H9 (cell line): ENCODE measurements at regions not wholly inside any gene's neighbourhood (a gene's known extent, or its start where the extent isn't known, plus 50 kb on each side); places are given as distances from the start of the nearest gene placed in this dataset.
A peak's percentile ranks its signal among the peaks of the same experiment; 100 is the strongest.

Source experiments
- DNase-seq: peaks from one replicate; pipeline ENCODE4 v3.0.0-alpha.2; 2017
- H2AFZ ChIP-seq: one replicate; pipeline ENCODE4 v1.6.1; 2013; ENCODE audit warnings: mild to moderate bottlenecking, low read length, control low read depth, moderate library complexity
- H2AK5ac ChIP-seq: 2 replicates; pipeline ENCODE4 v1.6.1; 2013; ENCODE audit warnings: low read length, control low read depth, mixed read lengths; ENCODE audit not compliant: insufficient read length
- H2BK120ac ChIP-seq: one replicate; pipeline ENCODE4 v1.6.1; 2013; ENCODE audit warnings: low read depth, mild to moderate bottlenecking, low read length, control low read depth, inconsistent platforms; ENCODE audit not compliant: poor library complexity, severe bottlenecking
- H2BK12ac ChIP-seq: 2 replicates; pipeline ENCODE4 v1.6.1; 2013; ENCODE audit warnings: low read length, control low read depth, mixed read lengths, low read depth; ENCODE audit not compliant: insufficient read length
- H2BK15ac ChIP-seq: 2 replicates; pipeline ENCODE4 v1.6.1; 2013; ENCODE audit warnings: low read depth, low read length, control low read depth
- H2BK20ac ChIP-seq: one replicate; pipeline ENCODE4 v1.6.1; 2013; ENCODE audit warnings: low read depth, mild to moderate bottlenecking, low read length, control low read depth, inconsistent platforms; ENCODE audit not compliant: poor library complexity, severe bottlenecking
- H2BK5ac ChIP-seq: 2 replicates; pipeline ENCODE4 v1.6.1; 2013; ENCODE audit warnings: low read length, control low read depth, mixed read lengths; ENCODE audit not compliant: insufficient read length
- H3K14ac ChIP-seq: 2 replicates; pipeline ENCODE4 v1.6.1; 2013; ENCODE audit warnings: low read length, control low read depth; ENCODE audit not compliant: insufficient read depth
- H3K18ac ChIP-seq: 2 replicates; pipeline ENCODE4 v1.6.1; 2013; ENCODE audit warnings: low read depth, mild to moderate bottlenecking, mixed read lengths, low read length, control low read depth; ENCODE audit not compliant: insufficient read length
- H3K23ac ChIP-seq: 2 replicates; pipeline ENCODE4 v1.6.1; 2013; ENCODE audit warnings: low read length, control low read depth, mixed read lengths, low read depth; ENCODE audit not compliant: insufficient read length
- H3K23me2 ChIP-seq: 2 replicates; pipeline ENCODE4 v1.6.1; 2013; ENCODE audit warnings: low read depth, mild to moderate bottlenecking, mixed read lengths, low read length, control low read depth; ENCODE audit not compliant: insufficient read length, poor library complexity, severe bottlenecking
- H3K27ac ChIP-seq: 2 replicates; pipeline ENCODE4 v1.5.1; 2013; ENCODE audit warnings: low read length, control low read depth, mixed read lengths, low read depth; ENCODE audit not compliant: insufficient read length
- H3K27me3 ChIP-seq: 2 replicates; pipeline ENCODE4 v1.6.1; 2013; ENCODE audit warnings: low read length, control low read depth, inconsistent platforms; ENCODE audit not compliant: insufficient read depth
- H3K4ac ChIP-seq: 2 replicates; pipeline ENCODE4 v1.6.1; 2013; ENCODE audit warnings: low read depth, mild to moderate bottlenecking, control low read depth, inconsistent platforms, low read length, moderate library complexity
- H3K4me1 ChIP-seq: 2 replicates; pipeline ENCODE4 v1.6.1; 2013; ENCODE audit warnings: low read length, control low read depth, inconsistent platforms; ENCODE audit not compliant: insufficient read depth
- H3K4me2 ChIP-seq: 2 replicates; pipeline ENCODE4 v1.6.1; 2013; ENCODE audit warnings: low read length, control low read depth, mixed read lengths; ENCODE audit not compliant: insufficient read length, insufficient read depth
- H3K56ac ChIP-seq: 2 replicates; pipeline ENCODE4 v1.6.1; 2013; ENCODE audit warnings: low read depth, mild to moderate bottlenecking, mixed read lengths, low read length, control low read depth; ENCODE audit not compliant: insufficient read length
- H3K79me1 ChIP-seq: 2 replicates; pipeline ENCODE4 v1.6.1; 2013; ENCODE audit warnings: low read depth, mild to moderate bottlenecking, moderate library complexity, low read length, control low read depth, inconsistent platforms; ENCODE audit not compliant: insufficient read depth, poor library complexity, severe bottlenecking
- H3K79me2 ChIP-seq: 2 replicates; pipeline ENCODE4 v1.6.1; 2013; ENCODE audit warnings: low read length, control low read depth, inconsistent platforms; ENCODE audit not compliant: insufficient read depth
- H3K9ac ChIP-seq: 2 replicates; pipeline ENCODE4 v1.6.1; 2013; ENCODE audit warnings: low read length, control low read depth, mixed read lengths; ENCODE audit not compliant: insufficient read length; ENCODE audit errors: extremely low read depth
- H3K9me3 ChIP-seq: one replicate; pipeline ENCODE4 v1.6.1; 2013; ENCODE audit warnings: low read depth, low read length, inconsistent platforms; ENCODE audit not compliant: control insufficient read depth
- H3T11ph ChIP-seq: one replicate; pipeline ENCODE4 v1.6.1; 2013; ENCODE audit warnings: mild to moderate bottlenecking, low read length, control low read depth, inconsistent platforms
- H4K20me1 ChIP-seq: one replicate; pipeline ENCODE4 v1.6.1; 2013; ENCODE audit not compliant: control insufficient read depth, insufficient read length, insufficient read depth
- H4K5ac ChIP-seq: 2 replicates; pipeline ENCODE4 v1.6.1; 2013; ENCODE audit warnings: low read depth, mild to moderate bottlenecking, mixed read lengths, low read length, control low read depth; ENCODE audit not compliant: insufficient read length
- H4K8ac ChIP-seq: replicated peaks from 2 replicates; pipeline ENCODE4 v1.6.1; 2013; ENCODE audit warnings: low read length, control low read depth, mixed read lengths, low read depth; ENCODE audit not compliant: insufficient read length
- H4K91ac ChIP-seq: 2 replicates; pipeline ENCODE4 v1.6.1; 2013; ENCODE audit warnings: low read depth, mild to moderate bottlenecking, moderate library complexity, mixed read lengths, low read length, control low read depth; ENCODE audit not compliant: insufficient read length
- H3K27ac Mint-ChIP-seq, 3 experiments: 2 replicates in 2 of 3; 3 replicates in 1 of 3; pipeline ENCODE4 v1.8.0; 2020 to 2021; ENCODE audit warnings: mixed read lengths in 3 of 3, mild to moderate bottlenecking in 1 of 3, moderate library complexity in 1 of 3
- H3K27me3 Mint-ChIP-seq: 2 replicates; pipeline ENCODE4 v1.8.0; 2021; ENCODE audit warnings: low read depth, mild to moderate bottlenecking, moderate library complexity, mixed read lengths
- H3K36me3 Mint-ChIP-seq, 3 experiments: 2 replicates in 2 of 3; 3 replicates in 1 of 3; pipeline ENCODE4 v1.8.0; 2020 to 2021; ENCODE audit warnings: low read depth in 3 of 3, mixed read lengths in 3 of 3; ENCODE audit not compliant: insufficient read depth in 1 of 3
- H3K4me1 Mint-ChIP-seq, 2 experiments: 2 replicates each; pipeline ENCODE4 v1.8.0; 2020; ENCODE audit warnings: mixed read lengths in 2 of 2
- H3K4me3 Mint-ChIP-seq, 2 experiments: 2 replicates in 1 of 2; 3 replicates in 1 of 2; pipeline ENCODE4 v1.8.0; 2020 to 2021; ENCODE audit warnings: mild to moderate bottlenecking in 2 of 2, mixed read lengths in 2 of 2, moderate library complexity in 1 of 2
- H3K9me3 Mint-ChIP-seq, 2 experiments: 2 replicates in 1 of 2; 3 replicates in 1 of 2; pipeline ENCODE4 v1.8.0; 2020; ENCODE audit warnings: mild to moderate bottlenecking in 2 of 2, mixed read lengths in 2 of 2, moderate library complexity in 1 of 2
- CTCF ChIP-seq: fragments of 200-600 bp; sonication (generic); conservative IDR thresholded peaks from 3 replicates; pipeline ENCODE4 v1.8.0; 2021; ENCODE audit warnings: antibody characterized with exemption, mild to moderate bottlenecking
- WGBS: extraction: QIAGEN DNeasy Blood & Tissue Kit; methylation state at CpG from one replicate; pipeline ENCODE4 v1.1.7; 2013; ENCODE audit warnings: missing lambda C conversion rate, low lambda C conversion rate, mixed read lengths; ENCODE audit not compliant: insufficient read length; ENCODE audit errors: extremely low coverage; 5-methylcytosine and 5-hydroxymethylcytosine counted together

GRCh38 chr14:104249706-104250105 is 111.3 kb downstream of the KIF26A start:
- Histone ChIP-seq H4K8ac (no peak overlapping the region), H3K27me3 (no peaks in the 10 kb centered on the region), H2BK20ac (no peak overlapping the region), H3K79me1 (no peaks in the 10 kb centered on the region), H3T11ph (no peak overlapping the region), H2BK120ac (no peak overlapping the region), H3K9ac (no peak overlapping the region), H2BK12ac (no peak overlapping the region), H2BK5ac (no peak overlapping the region), H2AK5ac (no peak overlapping the region), H3K23ac (no peak overlapping the region), H4K5ac (no peak overlapping the region), H3K18ac (no peak overlapping the region), H3K79me2 (no peaks in the 10 kb centered on the region), H3K4me1 (no peaks in the 10 kb centered on the region), H3K9me3 (peaks cover 7% of the 10 kb centered on the region), H3K23me2 (no peaks in the 10 kb centered on the region), H3K56ac (no peak overlapping the region), H2BK15ac (no peak overlapping the region), H3K4ac (no peak overlapping the region), H4K91ac (no peak overlapping the region), H3K4me2 (no peak overlapping the region), H2AFZ (no peak overlapping the region), H3K27ac (no peak overlapping the region), H3K14ac (no peak overlapping the region), H4K20me1 (no peaks in the 10 kb centered on the region)
- DNase-seq = peak; percentile 15
- Mint-ChIP-seq H3K4me1 (no peaks in the 10 kb centered on the region), H3K27me3 (peaks cover under 1% of the 10 kb centered on the region), H3K9me3 (peaks cover 8 to 9% of the 10 kb centered on the region in 2 experiments), H3K36me3 (peaks cover 0 to 5% (median 0%) of the 10 kb centered on the region in 3 experiments; a peak in 3 of 7 replicates), H3K27ac (no peak overlapping the region), H3K4me3 (no peak overlapping the region)
- WGBS = no CpG with 5 or more reads among the region's 5 CpGs
- no peak for TF ChIP-seq CTCF
